D721Med (cell line): ENCODE measurements at regions not wholly inside any gene's neighbourhood (a gene's known extent, or its start where the extent isn't known, plus 50 kb on each side); places are given as distances from the start of the nearest gene placed in this dataset.

ENCODE experiments used
- DNase-seq: peaks from one replicate; pipeline ENCODE4 v3.0.0; 2011; ENCODE audit warnings: low spot score; ENCODE audit not compliant: insufficient read length
- FAIRE-seq: peaks from 2 replicates; lab custom pipeline; 2011; peaks lifted over from hg19 to GRCh38; lab: Jason Lieb, UNC
- TF ChIP-seq, protein P1 (sequence below): IDR thresholded peaks from 2 replicates; pipeline ENCODE4 v1.5.1; 2012; ENCODE audit warnings: mild to moderate bottlenecking, control low read depth; ENCODE audit not compliant: insufficient read depth; ENCODE audit errors: missing control alignments

DNA sequence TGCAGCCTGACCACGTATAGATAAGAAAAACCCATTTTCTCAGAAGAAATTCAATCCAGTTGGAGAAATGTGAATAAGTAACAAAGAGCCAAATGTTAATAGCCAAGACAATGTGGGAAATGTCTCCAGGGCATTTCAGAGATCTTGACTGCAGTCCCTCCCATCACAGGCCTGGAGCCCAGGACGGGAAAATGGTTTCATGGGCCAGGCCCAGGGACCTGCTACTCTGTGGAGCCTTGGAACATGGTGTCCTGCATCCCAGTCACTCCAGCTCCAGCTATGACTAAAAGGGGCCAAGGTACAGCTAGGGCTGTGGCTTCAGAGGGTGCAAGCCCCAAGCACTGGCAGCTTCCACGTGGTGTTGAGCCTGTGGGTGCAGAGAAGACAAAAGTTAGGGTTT, 490.0 kb downstream of the CYLC2 start:
- no peak for FAIRE-seq
- TF ChIP-seq, protein P1, sequence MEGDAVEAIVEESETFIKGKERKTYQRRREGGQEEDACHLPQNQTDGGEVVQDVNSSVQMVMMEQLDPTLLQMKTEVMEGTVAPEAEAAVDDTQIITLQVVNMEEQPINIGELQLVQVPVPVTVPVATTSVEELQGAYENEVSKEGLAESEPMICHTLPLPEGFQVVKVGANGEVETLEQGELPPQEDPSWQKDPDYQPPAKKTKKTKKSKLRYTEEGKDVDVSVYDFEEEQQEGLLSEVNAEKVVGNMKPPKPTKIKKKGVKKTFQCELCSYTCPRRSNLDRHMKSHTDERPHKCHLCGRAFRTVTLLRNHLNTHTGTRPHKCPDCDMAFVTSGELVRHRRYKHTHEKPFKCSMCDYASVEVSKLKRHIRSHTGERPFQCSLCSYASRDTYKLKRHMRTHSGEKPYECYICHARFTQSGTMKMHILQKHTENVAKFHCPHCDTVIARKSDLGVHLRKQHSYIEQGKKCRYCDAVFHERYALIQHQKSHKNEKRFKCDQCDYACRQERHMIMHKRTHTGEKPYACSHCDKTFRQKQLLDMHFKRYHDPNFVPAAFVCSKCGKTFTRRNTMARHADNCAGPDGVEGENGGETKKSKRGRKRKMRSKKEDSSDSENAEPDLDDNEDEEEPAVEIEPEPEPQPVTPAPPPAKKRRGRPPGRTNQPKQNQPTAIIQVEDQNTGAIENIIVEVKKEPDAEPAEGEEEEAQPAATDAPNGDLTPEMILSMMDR: no peak

DNA sequence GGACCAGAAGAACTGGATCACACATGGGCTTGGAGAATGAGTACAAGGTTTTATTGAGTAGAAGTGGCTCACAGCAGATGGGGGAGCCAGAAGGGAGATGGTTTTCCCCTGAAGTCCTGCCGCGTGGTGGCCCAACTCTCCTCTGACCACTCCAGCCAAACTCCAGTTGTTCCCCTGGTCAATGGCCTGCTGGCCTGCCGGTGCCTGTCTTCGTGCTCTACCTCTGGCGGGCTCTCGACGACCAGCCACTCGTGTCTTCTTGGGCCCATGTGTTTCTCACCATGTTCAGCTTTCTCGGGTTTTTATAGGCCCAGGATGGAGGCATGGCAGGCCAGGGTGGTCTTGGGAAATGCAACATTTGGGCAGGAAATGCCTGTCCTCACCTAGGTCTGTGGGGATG, 519.6 kb downstream of the CYLC2 start:
- TF ChIP-seq, protein P1: no peak
- DNase-seq: no peak
- FAIRE-seq: no peak

More for the DNA sequence above, 490.0 kb downstream of the CYLC2 start:
- no peak for DNase-seq

DNA sequence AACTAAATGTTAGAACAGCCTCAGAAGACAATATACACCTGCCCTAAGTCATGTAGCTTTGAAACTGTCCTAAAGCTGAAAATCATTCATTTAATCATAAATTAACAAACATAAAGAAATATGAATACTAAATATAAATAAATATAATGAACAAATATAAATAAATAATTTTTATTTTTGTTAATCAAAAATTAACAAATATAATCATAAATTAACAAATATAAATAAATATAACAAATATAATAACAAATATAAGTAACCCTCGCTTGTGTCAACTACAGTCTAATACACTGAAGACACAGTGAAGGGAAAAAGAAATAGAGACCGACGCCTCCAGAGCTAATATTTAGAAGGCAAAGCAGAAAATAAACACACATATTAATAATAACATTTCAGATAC, 527.3 kb downstream of the CYLC2 start:
- FAIRE-seq (no peak), DNase-seq (no peak)
- TF ChIP-seq, protein P1: no peak

DNA sequence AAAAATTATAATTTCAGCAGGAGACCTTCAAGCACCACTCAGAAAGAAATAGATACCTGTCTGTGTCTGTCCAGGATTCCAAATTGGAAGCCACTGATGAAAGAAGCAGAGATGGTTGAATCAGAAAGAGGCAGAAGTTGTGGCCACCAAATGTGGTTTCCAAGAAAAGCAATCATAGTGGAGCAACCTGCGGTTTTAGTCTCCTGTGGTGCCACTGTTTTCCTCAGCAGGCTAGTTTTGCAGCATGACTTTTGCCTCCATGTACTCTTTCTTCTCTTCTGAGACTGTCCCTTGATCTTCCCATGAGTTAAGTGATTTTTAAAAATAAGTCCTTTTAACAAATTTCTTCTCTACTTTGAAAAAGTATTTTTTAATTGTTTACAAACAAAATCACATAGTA, 535.8 kb downstream of the CYLC2 start:
- FAIRE-seq (peak; percentile 11), DNase-seq (no peak)
- TF ChIP-seq, protein P1: no peak

DNA sequence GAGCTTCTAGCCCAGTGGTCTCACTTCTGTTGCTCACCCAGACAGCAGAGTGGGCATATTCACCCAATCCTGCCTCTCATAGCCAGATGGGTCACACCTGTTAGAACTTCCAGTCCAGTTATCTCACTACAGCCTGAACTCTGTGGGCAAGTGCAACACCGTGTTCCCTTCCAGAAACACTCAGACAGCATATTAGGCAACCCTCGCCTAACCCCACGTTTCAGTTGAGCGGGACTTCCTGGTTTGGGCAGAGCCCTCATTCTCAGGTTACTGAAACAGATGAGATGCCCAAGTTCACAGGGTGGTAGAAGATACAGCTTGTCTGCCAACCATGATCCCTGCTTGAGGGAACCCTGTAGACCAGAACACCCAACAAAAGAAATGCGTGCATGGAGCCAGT, 538.2 kb downstream of the CYLC2 start:
- DNase-seq (no peak), FAIRE-seq (no peak)
- TF ChIP-seq, protein P1: no peak

DNA sequence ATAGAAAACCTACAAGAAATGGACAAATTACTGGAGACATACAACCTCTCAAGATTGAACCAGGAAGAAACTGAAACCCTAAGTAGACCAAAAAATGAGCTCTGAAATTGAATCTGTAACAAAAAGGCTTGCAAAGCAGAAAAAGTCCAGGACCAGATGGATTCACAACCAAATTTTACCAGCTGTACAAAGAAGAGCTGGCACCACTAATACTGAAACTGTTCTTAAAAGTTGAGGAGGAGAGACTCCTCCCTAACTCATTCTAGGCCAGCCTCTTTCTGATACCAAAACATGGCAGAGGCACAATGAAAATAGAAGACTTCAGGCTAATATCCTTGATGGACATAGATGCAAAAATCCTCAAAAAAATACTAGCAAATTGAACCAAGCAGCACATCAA, 542.3 kb downstream of the CYLC2 start:
- DNase-seq: no peak
- TF ChIP-seq, protein P1: no peak
- FAIRE-seq: peak; percentile 16

DNA sequence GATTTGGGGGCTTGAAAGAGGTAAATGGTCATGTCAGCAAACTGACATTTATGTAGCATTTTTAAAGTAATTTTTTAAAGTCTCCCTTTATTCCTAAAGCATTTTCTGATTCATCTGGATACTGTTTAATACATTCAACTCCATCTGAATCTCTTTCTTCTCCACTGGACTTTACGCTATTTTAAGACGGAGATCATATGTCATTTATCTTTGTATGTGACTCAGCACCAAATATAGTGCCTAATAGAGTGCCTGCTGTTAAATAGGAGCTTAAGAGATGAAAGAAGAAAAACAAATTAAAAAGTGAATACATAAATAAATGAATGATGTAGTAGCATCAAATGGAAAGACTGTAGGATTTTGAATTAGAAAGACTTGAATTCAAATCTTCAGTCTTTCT, 548.8 kb upstream of the SMC2 start:
- FAIRE-seq (no peak), DNase-seq (no peak)
- TF ChIP-seq, protein P1: no peak
